GM23338 (cell line): ENCODE measurements at regions not wholly inside any gene's neighbourhood (a gene's known extent, or its start where the extent isn't known, plus 50 kb on each side); places are given as distances from the start of the nearest gene placed in this dataset.
A peak's percentile ranks its signal among the peaks of the same experiment; 100 is the strongest.

Experiments
- ATAC-seq: fragments of 200-7000 bp; cut with Tn5 transposase; 3 replicates; pipeline ENCODE4 v1.9.1; 2020
- DNase-seq: peaks from one replicate; pipeline ENCODE4 v3.0.0-alpha.2; 2015; ENCODE audit warnings: low spot score
- H2AFZ ChIP-seq: fragments of 200-600 bp; sonication (generic); 2 replicates; pipeline ENCODE4 v1.8.0; 2016; ENCODE audit warnings: antibody characterized with exemption, mild to moderate bottlenecking, moderate library complexity
- H3F3A ChIP-seq: fragments of 200-600 bp; sonication (generic); replicated peaks from 2 replicates; pipeline ENCODE4 v1.8.0; 2017; ENCODE audit warnings: antibody characterized with exemption, mixed run types, low read depth
- H3K27ac ChIP-seq: fragments of 200-600 bp; sonication (generic); 2 replicates; pipeline ENCODE4 v1.6.1; 2016; ENCODE audit warnings: low read depth
- H3K27me3 ChIP-seq: fragments of 200-600 bp; sonication (generic); 2 replicates; pipeline ENCODE4 v1.8.0; 2016; ENCODE audit warnings: mild to moderate bottlenecking, mixed run types, moderate library complexity; ENCODE audit not compliant: insufficient read depth
- H3K36me3 ChIP-seq: fragments of 200-600 bp; sonication (generic); 2 replicates; pipeline ENCODE4 v1.8.0; 2016; ENCODE audit warnings: mild to moderate bottlenecking; ENCODE audit not compliant: insufficient read depth
- H3K4me1 ChIP-seq: fragments of 200-600 bp; sonication (generic); 2 replicates; pipeline ENCODE4 v1.8.0; 2016; ENCODE audit warnings: mild to moderate bottlenecking, moderate library complexity; ENCODE audit not compliant: insufficient read depth
- H3K4me2 ChIP-seq: fragments of 200-600 bp; sonication (generic); 2 replicates; pipeline ENCODE4 v1.7.1; 2017; ENCODE audit warnings: mixed run types
- H3K4me3 ChIP-seq: fragments of 200-600 bp; sonication (generic); 2 replicates; pipeline ENCODE4 v1.6.1; 2016; ENCODE audit warnings: mixed run types
- H3K79me2 ChIP-seq: fragments of 200-600 bp; sonication (generic); replicated peaks from 2 replicates; pipeline ENCODE4 v1.8.0; 2017; ENCODE audit warnings: mild to moderate bottlenecking; ENCODE audit not compliant: insufficient read depth
- H3K9me2 ChIP-seq: fragments of 200-600 bp; sonication (generic); 2 replicates; pipeline ENCODE4 v1.8.0; 2017; ENCODE audit not compliant: insufficient read depth
- H4K20me1 ChIP-seq: fragments of 200-600 bp; sonication (generic); replicated peaks from 2 replicates; pipeline ENCODE4 v1.8.0; 2017; ENCODE audit warnings: mild to moderate bottlenecking; ENCODE audit not compliant: insufficient read depth
- H3K27ac Mint-ChIP-seq: 2 replicates; pipeline ENCODE4 v1.8.0; 2020; ENCODE audit warnings: inconsistent platforms, mild to moderate bottlenecking, moderate library complexity, mixed read lengths
- H3K27me3 Mint-ChIP-seq: 3 replicates; pipeline ENCODE4 v1.8.0; 2022; ENCODE audit warnings: low read depth, mild to moderate bottlenecking, moderate library complexity, mixed read lengths, inconsistent platforms; ENCODE audit not compliant: insufficient read depth, poor library complexity
- H3K36me3 Mint-ChIP-seq: 3 replicates; pipeline ENCODE4 v1.8.0; 2021; ENCODE audit warnings: low read depth, mild to moderate bottlenecking, inconsistent platforms, moderate library complexity, mixed read lengths
- H3K4me1 Mint-ChIP-seq: 3 replicates; pipeline ENCODE4 v1.8.0; 2020; ENCODE audit warnings: mild to moderate bottlenecking, inconsistent platforms, mixed read lengths
- H3K4me3 Mint-ChIP-seq: 3 replicates; pipeline ENCODE4 v1.8.0; 2021; ENCODE audit warnings: moderate library complexity, mild to moderate bottlenecking, inconsistent platforms, mixed read lengths
- H3K9me3 Mint-ChIP-seq: 3 replicates; pipeline ENCODE4 v1.8.0; 2020; ENCODE audit warnings: moderate library complexity, mild to moderate bottlenecking, inconsistent platforms, mixed read lengths
- ETS1 ChIP-seq: IDR thresholded peaks from 2 replicates; pipeline ENCODE4 v1.6.1; 2016; ENCODE audit warnings: antibody characterized with exemption
- EZH2 ChIP-seq: fragments of 200-600 bp; sonication (generic); IDR thresholded peaks from one replicate; pipeline ENCODE4 v1.8.0; 2017; ENCODE audit warnings: antibody characterized with exemption, mild to moderate bottlenecking, low read depth; ENCODE audit not compliant: unreplicated experiment
- EZH2phosphoT487 ChIP-seq: fragments of 200-600 bp; sonication (generic); IDR thresholded peaks from one replicate; pipeline ENCODE4 v1.8.1; 2018; ENCODE audit warnings: antibody characterized with exemption; ENCODE audit not compliant: unreplicated experiment
- POLR2AphosphoS5 ChIP-seq: IDR thresholded peaks from 2 replicates; pipeline ENCODE4 v1.6.1; 2016; ENCODE audit warnings: antibody characterized with exemption, low read depth
- STAT1 ChIP-seq: IDR thresholded peaks from one replicate; pipeline ENCODE4 v1.6.1; 2016; ENCODE audit warnings: antibody characterized with exemption; ENCODE audit not compliant: unreplicated experiment
- ZNF462 ChIP-seq: fragments of 250-450 bp; sonication (Bioruptor Pico); IDR thresholded peaks from 2 replicates; pipeline ENCODE4 v1.5.0; 2020; ENCODE audit warnings: mild to moderate bottlenecking, moderate library complexity

GRCh38 chrX:39853417-39854030, 244.2 kb downstream of the BCOR start (continued):
- no peak for TF ChIP-seq ETS1

- peaks cover 54% of the 10 kb centered on the region for H3K4me1 Mint-ChIP-seq
Measured at GRCh38 chrX:39854772-39855747, 242.7 kb downstream of the BCOR start.

GRCh38 chrX:39855748-39856129, 242.0 kb downstream of the BCOR start:
- ATAC-seq (peak; percentile 60), DNase-seq (peak; percentile 65)
- Histone ChIP-seq H3K4me2 (0 out of 2 replicates have a peak overlapping the region, but pooled peaks have one; percentile 48), H4K20me1 (no peaks in the 10 kb centered on the region), H3K4me3 (no peak overlapping the region), H3K79me2 (no peaks in the 10 kb centered on the region), H3K27me3 (no peaks in the 10 kb centered on the region), H3K27ac (no peak overlapping the region), H3K36me3 (no peaks in the 10 kb centered on the region), H3K4me1 (peaks cover 27% of the 10 kb centered on the region), H3K9me2 (no peaks in the 10 kb centered on the region), H2AFZ (no peak overlapping the region), H3F3A (no peaks in the 10 kb centered on the region)
- Mint-ChIP-seq H3K4me3 (no peak overlapping the region), H3K4me1 (peaks cover 52% of the 10 kb centered on the region), H3K36me3 (no peaks in the 10 kb centered on the region), H3K27me3 (peaks cover 4% of the 10 kb centered on the region), H3K27ac (no peak overlapping the region), H3K9me3 (no peaks in the 10 kb centered on the region)
- no peak for TF ChIP-seq EZH2
- no peak for TF ChIP-seq ZNF462 (CRISPR knock-in tag)
- no peak for TF ChIP-seq ETS1
- TF ChIP-seq STAT1: no peak
- no peak for TF ChIP-seq POLR2AphosphoS5
- TF ChIP-seq EZH2phosphoT487: no peak

More at GRCh38 chrX:39854772-39855747, 242.7 kb downstream of the BCOR start:
- TF ChIP-seq STAT1 (no peak), POLR2AphosphoS5 (no peak)
- H3K9me2 ChIP-seq: no peaks in the 10 kb centered on the region
- H3F3A ChIP-seq: no peaks in the 10 kb centered on the region
- H3K27me3 ChIP-seq: no peaks in the 10 kb centered on the region
- peaks cover 4% of the 10 kb centered on the region for H3K27me3 Mint-ChIP-seq
- no peaks in the 10 kb centered on the region for H3K9me3 Mint-ChIP-seq
- H3K27ac ChIP-seq: no peak overlapping the region
- DNase-seq (no peak), ATAC-seq (no peak)
- H3K36me3 Mint-ChIP-seq: peaks cover under 1% of the 10 kb centered on the region; the same call in 2 of the 3 replicates
- no peak overlapping the region for H3K27ac Mint-ChIP-seq
- no peak overlapping the region for H2AFZ ChIP-seq
- no peaks in the 10 kb centered on the region for H4K20me1 ChIP-seq
- 0 out of 2 replicates have a peak overlapping the region, but pooled peaks have one; percentile 48 for H3K4me2 ChIP-seq
- no peaks in the 10 kb centered on the region for H3K36me3 ChIP-seq
- H3K4me3 ChIP-seq: no peak overlapping the region
- H3K4me1 ChIP-seq: peaks cover 34% of the 10 kb centered on the region
- no peaks in the 10 kb centered on the region for H3K79me2 ChIP-seq
- no peak overlapping the region for H3K4me3 Mint-ChIP-seq
